Uterus (tissue), 3 donors: ENCODE measurements at regions not wholly inside any gene's neighbourhood (a gene's known extent, or its start where the extent isn't known, plus 50 kb on each side); places are given as distances from the start of the nearest gene placed in this dataset.

Experiments
- DNase-seq, 2 donors: peaks; one replicate each; pipeline ENCODE4 v3.0.0-alpha.2; 2019 to 2020
- H3K27ac ChIP-seq, 2 donors: fragments of 200-600 bp; sonication (generic); 1 replicate in 1 of 2; 2 replicates in 1 of 2; pipeline ENCODE4 v1.5.1; 2016 to 2018
- H3K27me3 ChIP-seq, 2 donors: fragments of 200-600 bp; sonication (generic); one replicate each; pipeline ENCODE4 v1.5.1; 2018 to 2019; ENCODE audit warnings: control low read depth in 1 of 2
- H3K36me3 ChIP-seq, 2 donors: fragments of 200-600 bp; sonication (generic); one replicate each; pipeline ENCODE4 v1.5.1; 2019; ENCODE audit warnings: control low read depth in 1 of 2
- H3K4me1 ChIP-seq, 2 donors: fragments of 200-600 bp; sonication (generic); one replicate each; pipeline ENCODE4 v1.5.1; 2018 to 2019; ENCODE audit warnings: control low read depth in 1 of 2
- H3K4me3 ChIP-seq, 2 donors: fragments of 200-600 bp; sonication (generic); 1 replicate in 1 of 2; 2 replicates in 1 of 2; pipeline ENCODE4 v1.5.1; 2018 to 2019; ENCODE audit warnings: mild to moderate bottlenecking in 1 of 2
- H3K9me3 ChIP-seq, 2 donors: fragments of 200-600 bp; sonication (generic); one replicate each; pipeline ENCODE4 v1.5.1; 2019; ENCODE audit warnings: control low read depth in 1 of 2
- POLR2A ChIP-seq, 2 donors: fragments of 450-650 bp; IDR thresholded peaks; one replicate each; pipeline ENCODE4 v1.6.1; 2016; ENCODE audit warnings: antibody characterized with exemption in 2 of 2, mild to moderate bottlenecking in 1 of 2, moderate library complexity in 1 of 2
- intact Hi-C: fragments of 100-400 bp; cut with DNase I; formaldehyde crosslinking; loops from one replicate; pipeline ENCODE4 v1.15.1; 2023; ENCODE audit warnings: low total_unique reads
- TF ChIP-seq, protein P1 (sequence below), 4 experiments: fragments of 200-600 bp in 2 of 4; fragments of 450-650 bp in 2 of 4; sonication (generic) in 2 of 4; IDR thresholded peaks; one replicate each; pipeline ENCODE4 v1.5.1; 2016 to 2019; ENCODE audit warnings: antibody characterized with exemption in 4 of 4, mild to moderate bottlenecking in 2 of 4, moderate library complexity in 1 of 4
- donor health status: DM: yes; HTN: yes; CAD: no.

DNA sequence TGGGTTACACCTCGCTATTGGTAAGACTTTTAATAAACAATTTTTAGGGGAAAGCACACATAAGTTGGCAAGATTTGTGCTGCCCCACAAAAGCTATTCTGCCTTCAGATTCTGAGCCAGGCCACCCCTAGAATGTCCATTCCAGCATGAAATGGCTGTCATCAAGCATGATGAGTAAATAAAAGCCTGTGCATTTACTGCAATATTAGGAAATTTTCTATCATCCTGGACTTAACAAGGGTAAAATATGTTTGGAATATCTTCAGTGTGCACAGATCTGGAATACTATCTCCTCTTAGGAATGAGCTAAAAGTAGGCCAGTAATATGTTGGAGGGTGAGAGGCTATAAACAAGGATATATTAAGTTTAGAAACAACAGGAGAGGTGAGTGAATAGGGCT lies 510.9 kb downstream of the ANKRD50 start:
- intact Hi-C loops: no loop called here
- no peaks in the 10 kb centered on the region for H3K27me3 ChIP-seq
- no peaks in the 10 kb centered on the region for H3K9me3 ChIP-seq
- no peaks in the 10 kb centered on the region for H3K4me1 ChIP-seq
- DNase-seq: no peak
- no peak overlapping the region for H3K4me3 ChIP-seq
- H3K36me3 ChIP-seq: no peaks in the 10 kb centered on the region
- TF ChIP-seq POLR2A (IDR thresholded peaks at IDR 0.05): no peak
- TF ChIP-seq, protein P1, sequence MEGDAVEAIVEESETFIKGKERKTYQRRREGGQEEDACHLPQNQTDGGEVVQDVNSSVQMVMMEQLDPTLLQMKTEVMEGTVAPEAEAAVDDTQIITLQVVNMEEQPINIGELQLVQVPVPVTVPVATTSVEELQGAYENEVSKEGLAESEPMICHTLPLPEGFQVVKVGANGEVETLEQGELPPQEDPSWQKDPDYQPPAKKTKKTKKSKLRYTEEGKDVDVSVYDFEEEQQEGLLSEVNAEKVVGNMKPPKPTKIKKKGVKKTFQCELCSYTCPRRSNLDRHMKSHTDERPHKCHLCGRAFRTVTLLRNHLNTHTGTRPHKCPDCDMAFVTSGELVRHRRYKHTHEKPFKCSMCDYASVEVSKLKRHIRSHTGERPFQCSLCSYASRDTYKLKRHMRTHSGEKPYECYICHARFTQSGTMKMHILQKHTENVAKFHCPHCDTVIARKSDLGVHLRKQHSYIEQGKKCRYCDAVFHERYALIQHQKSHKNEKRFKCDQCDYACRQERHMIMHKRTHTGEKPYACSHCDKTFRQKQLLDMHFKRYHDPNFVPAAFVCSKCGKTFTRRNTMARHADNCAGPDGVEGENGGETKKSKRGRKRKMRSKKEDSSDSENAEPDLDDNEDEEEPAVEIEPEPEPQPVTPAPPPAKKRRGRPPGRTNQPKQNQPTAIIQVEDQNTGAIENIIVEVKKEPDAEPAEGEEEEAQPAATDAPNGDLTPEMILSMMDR (IDR thresholded peaks at IDR 0.05): no peak
- no peak overlapping the region for H3K27ac ChIP-seq

DNA sequence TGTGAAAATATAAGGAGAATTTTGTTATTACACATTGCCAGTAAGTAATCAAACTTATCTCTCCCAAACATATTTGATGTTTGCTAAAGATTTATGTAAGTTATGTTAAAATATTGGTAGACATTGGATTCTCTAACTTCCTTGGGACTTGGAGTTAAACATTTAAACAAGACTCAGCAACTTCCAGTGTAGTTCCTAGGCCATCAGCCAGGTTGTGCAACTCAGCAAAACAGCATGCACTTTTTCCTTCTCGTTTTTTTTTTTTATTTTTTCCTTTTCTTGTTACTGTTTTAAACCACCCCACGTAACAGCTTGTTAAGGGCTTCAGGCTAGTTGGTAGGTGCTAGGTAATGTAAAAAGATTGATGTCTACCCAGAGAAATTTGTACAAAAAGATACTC lies 510.4 kb downstream of the ANKRD50 start:
- H3K4me1 ChIP-seq: no peaks in the 10 kb centered on the region
- H3K9me3 ChIP-seq: no peaks in the 10 kb centered on the region
- intact Hi-C loops: no loop called here
- H3K27me3 ChIP-seq: no peaks in the 10 kb centered on the region
- H3K27ac ChIP-seq: no peak overlapping the region
- H3K36me3 ChIP-seq: no peaks in the 10 kb centered on the region
- no peak for TF ChIP-seq POLR2A (IDR thresholded peaks at IDR 0.05)
- TF ChIP-seq, protein P1 (IDR thresholded peaks at IDR 0.05): peak in 1 of 4 experiments; percentile 5
- DNase-seq: peak; percentile 46 to 57
- H3K4me3 ChIP-seq: no peak overlapping the region

DNA sequence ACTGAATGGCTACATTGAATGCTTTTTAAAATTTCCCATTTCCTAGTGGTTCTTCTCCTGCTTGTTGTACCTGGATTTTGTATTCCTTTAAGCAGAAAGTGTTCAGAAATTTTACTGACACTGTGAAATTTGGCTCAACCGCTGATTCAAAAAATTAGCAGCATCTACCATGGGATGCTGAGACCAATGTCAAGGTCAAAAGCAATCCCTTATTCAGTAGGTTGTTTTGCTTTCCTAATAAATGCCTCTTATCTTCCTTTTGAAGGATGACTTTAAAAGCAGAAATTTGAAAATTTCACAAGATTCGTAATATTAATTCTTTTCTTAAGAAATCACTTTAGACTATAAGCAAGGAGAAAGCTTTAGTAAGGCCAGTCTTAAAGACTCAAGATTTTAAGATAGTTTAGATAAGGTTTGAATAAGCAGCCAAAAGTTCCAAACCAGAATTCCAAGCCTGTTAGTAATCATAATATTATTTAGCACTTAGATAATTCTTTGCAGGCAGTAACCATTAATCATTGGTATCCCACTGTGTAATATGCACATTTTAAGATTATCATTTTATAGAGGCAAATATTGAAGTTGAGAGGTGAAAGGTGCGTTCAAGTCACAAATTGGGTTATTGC lies 508.8 kb downstream of the ANKRD50 start:
- Histone ChIP-seq H3K9me3 (no peaks in the 10 kb centered on the region), H3K4me1 (no peaks in the 10 kb centered on the region), H3K36me3 (no peaks in the 10 kb centered on the region), H3K4me3 (no peak overlapping the region), H3K27ac (no peak overlapping the region), H3K27me3 (no peaks in the 10 kb centered on the region)
- no peak for DNase-seq
- intact Hi-C loops: no loop called here
- TF ChIP-seq, protein P1 (IDR thresholded peaks at IDR 0.05): no peak
- TF ChIP-seq POLR2A (IDR thresholded peaks at IDR 0.05): no peak

GRCh38 chr4:124206779-124207605 lies 505.5 kb downstream of the ANKRD50 start:
- Histone ChIP-seq H3K27me3 (no peaks in the 10 kb centered on the region), H3K9me3 (no peaks in the 10 kb centered on the region), H3K4me3 (no peak overlapping the region), H3K36me3 (no peaks in the 10 kb centered on the region), H3K4me1 (no peaks in the 10 kb centered on the region), H3K27ac (no peak overlapping the region)
- intact Hi-C loops: no loop called here
- no peak for DNase-seq
- TF ChIP-seq, protein P1 (IDR thresholded peaks at IDR 0.05): no peak
- no peak for TF ChIP-seq POLR2A (IDR thresholded peaks at IDR 0.05)

DNA sequence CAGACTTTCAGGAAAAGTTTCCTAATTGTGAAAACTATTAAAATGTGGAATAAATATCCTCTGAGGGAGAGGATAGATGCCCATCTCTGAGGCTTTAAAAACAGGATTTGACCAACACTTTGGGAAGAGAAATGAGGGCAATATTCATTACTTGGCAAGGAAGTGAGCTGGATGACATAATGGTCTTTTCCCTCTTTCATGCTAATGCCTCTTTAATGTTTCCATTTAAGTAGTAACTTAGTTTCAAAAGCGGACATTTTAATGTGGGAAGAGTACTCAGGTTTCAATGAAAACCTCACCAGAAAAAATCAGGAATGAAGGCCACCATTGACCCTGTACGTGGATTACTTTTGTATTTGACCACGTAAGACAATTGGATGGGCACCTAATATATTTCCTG lies 503.3 kb downstream of the ANKRD50 start:
- intact Hi-C loops: no loop called here
- H3K36me3 ChIP-seq: no peaks in the 10 kb centered on the region
- no peak overlapping the region for H3K4me3 ChIP-seq
- no peaks in the 10 kb centered on the region for H3K27me3 ChIP-seq
- DNase-seq: no peak
- TF ChIP-seq, protein P1 (IDR thresholded peaks at IDR 0.05): no peak
- TF ChIP-seq POLR2A (IDR thresholded peaks at IDR 0.05): no peak
- H3K9me3 ChIP-seq: no peaks in the 10 kb centered on the region
- H3K27ac ChIP-seq: no peak overlapping the region
- H3K4me1 ChIP-seq: no peaks in the 10 kb centered on the region
